Right atrium auricular region (tissue), 2 donors: ENCODE measurements at regions not wholly inside any gene's neighbourhood (a gene's known extent, or its start where the extent isn't known, plus 50 kb on each side); places are given as distances from the start of the nearest gene placed in this dataset.

Source experiments
- DNase-seq: peaks from one replicate; pipeline ENCODE4 v3.0.0-alpha.2; 2019; ENCODE audit warnings: low spot score
- H3K27ac ChIP-seq, 2 donors: fragments of 200-600 bp; sonication (generic); 1 replicate in 1 of 2; 2 replicates in 1 of 2; pipeline ENCODE4 v1.5.1; 2016 to 2019
- H3K27me3 ChIP-seq, 2 donors: fragments of 200-600 bp; sonication (generic); one replicate each; pipeline versions ENCODE4 v1.5.1 to v1.6.0; 2017 to 2019
- H3K36me3 ChIP-seq: fragments of 200-600 bp; sonication (generic); one replicate; pipeline ENCODE4 v1.5.1; 2016
- H3K4me1 ChIP-seq, 2 donors: fragments of 200-600 bp; sonication (generic); one replicate each; pipeline versions ENCODE4 v1.5.1 to v1.6.0; 2017 to 2019
- H3K4me3 ChIP-seq, 2 donors: fragments of 200-600 bp; sonication (generic); 1 replicate in 1 of 2; 2 replicates in 1 of 2; pipeline ENCODE4 v1.5.1; 2017 to 2019; ENCODE audit warnings: mild to moderate bottlenecking in 1 of 2, moderate library complexity in 1 of 2
- H3K9me3 ChIP-seq, 2 donors: fragments of 200-600 bp; sonication (generic); one replicate each; pipeline ENCODE4 v1.5.1; 2019
- TF ChIP-seq, protein P1 (sequence below), 2 donors: fragments of 200-600 bp; sonication (generic); IDR thresholded peaks; one replicate each; pipeline ENCODE4 v1.5.1; 2019; ENCODE audit warnings: antibody characterized with exemption in 2 of 2

DNA sequence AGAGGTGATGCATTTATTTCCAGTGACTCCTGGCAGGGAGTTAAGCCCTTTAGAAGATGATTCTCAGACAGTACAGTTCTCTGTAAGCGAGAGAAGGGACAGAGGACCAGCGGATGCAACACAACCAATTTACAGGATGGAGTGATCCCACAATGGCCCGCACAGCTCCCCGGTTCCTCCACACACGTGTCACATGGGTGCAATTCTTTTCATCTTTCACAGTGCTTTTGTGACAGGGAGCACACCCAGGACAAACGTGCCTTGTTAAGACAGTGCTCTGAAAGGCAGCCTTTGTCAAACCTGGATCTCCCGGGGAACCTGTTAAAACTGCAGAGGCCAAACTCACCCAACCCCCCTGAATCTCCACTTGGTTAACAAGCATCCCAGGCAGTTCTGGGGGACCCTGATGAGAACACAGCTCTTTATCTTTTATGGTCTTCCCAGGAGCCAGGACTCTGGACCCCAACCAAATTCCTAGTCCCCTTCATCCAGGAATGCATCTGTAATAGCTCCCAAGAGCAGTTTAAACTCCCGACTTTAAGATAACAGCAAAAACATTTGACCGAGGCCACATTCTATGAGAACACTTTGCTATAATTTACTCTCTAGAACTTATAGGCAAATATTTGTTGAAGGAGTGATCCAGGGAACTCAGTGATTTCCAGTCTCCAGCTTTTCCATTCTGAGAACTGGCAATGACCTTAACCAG is 134.9 kb upstream of the CDH5 start:
- Histone ChIP-seq H3K27me3 (no peaks in the 10 kb centered on the region), H3K27ac (no peak overlapping the region), H3K9me3 (no peaks in the 10 kb centered on the region), H3K4me1 (no peaks in the 10 kb centered on the region), H3K36me3 (no peaks in the 10 kb centered on the region), H3K4me3 (no peak overlapping the region)
- no peak for DNase-seq
- TF ChIP-seq, protein P1, sequence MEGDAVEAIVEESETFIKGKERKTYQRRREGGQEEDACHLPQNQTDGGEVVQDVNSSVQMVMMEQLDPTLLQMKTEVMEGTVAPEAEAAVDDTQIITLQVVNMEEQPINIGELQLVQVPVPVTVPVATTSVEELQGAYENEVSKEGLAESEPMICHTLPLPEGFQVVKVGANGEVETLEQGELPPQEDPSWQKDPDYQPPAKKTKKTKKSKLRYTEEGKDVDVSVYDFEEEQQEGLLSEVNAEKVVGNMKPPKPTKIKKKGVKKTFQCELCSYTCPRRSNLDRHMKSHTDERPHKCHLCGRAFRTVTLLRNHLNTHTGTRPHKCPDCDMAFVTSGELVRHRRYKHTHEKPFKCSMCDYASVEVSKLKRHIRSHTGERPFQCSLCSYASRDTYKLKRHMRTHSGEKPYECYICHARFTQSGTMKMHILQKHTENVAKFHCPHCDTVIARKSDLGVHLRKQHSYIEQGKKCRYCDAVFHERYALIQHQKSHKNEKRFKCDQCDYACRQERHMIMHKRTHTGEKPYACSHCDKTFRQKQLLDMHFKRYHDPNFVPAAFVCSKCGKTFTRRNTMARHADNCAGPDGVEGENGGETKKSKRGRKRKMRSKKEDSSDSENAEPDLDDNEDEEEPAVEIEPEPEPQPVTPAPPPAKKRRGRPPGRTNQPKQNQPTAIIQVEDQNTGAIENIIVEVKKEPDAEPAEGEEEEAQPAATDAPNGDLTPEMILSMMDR (IDR thresholded peaks at IDR 0.05): no peak

DNA sequence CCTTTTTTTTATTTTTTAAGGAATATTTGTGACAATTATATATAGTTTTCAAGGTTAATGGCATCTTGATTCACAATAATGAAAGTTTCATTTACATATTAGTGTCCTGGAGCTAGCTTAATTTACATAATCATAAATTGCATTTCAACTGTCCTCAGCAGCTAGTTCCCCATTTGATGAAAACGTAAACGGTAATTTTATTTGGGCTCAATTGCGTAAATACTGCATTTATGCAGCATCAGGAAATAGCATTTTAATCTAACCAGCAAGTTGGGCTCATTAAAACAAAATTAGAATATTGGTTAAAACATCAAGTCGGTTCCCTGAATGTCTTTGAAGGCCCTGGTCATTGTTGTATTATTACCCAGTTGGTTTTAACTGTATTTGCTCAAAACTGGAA is 136.8 kb upstream of the CDH5 start:
- H3K36me3 ChIP-seq: no peaks in the 10 kb centered on the region
- no peaks in the 10 kb centered on the region for H3K9me3 ChIP-seq
- H3K4me3 ChIP-seq: no peak overlapping the region
- no peak for DNase-seq
- no peaks in the 10 kb centered on the region for H3K4me1 ChIP-seq
- no peak overlapping the region for H3K27ac ChIP-seq
- TF ChIP-seq, protein P1 (IDR thresholded peaks at IDR 0.05): no peak
- H3K27me3 ChIP-seq: no peaks in the 10 kb centered on the region

DNA sequence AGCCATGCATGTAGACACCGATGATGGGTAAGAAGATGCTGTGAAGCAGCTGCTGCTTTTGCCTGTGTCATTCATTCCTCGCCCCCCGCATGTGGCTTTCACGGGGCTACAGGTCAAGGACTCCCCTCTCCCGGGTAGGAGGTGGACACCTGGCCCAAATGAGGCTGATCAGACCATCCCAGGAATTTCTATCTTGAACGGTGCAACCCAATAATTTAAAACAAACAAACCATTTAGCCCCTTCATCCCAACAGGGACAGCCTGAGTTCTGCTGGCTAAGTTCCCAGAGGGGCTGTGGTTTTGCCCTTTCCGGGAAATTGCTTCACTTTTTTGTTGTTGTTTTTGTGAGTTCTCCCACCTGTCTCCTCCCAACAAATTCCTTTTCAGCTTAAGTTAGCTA is 137.7 kb upstream of the CDH5 start:
- Histone ChIP-seq H3K4me3 (no peak overlapping the region), H3K27ac (no peak overlapping the region)
- TF ChIP-seq, protein P1 (IDR thresholded peaks at IDR 0.05): no peak

DNA sequence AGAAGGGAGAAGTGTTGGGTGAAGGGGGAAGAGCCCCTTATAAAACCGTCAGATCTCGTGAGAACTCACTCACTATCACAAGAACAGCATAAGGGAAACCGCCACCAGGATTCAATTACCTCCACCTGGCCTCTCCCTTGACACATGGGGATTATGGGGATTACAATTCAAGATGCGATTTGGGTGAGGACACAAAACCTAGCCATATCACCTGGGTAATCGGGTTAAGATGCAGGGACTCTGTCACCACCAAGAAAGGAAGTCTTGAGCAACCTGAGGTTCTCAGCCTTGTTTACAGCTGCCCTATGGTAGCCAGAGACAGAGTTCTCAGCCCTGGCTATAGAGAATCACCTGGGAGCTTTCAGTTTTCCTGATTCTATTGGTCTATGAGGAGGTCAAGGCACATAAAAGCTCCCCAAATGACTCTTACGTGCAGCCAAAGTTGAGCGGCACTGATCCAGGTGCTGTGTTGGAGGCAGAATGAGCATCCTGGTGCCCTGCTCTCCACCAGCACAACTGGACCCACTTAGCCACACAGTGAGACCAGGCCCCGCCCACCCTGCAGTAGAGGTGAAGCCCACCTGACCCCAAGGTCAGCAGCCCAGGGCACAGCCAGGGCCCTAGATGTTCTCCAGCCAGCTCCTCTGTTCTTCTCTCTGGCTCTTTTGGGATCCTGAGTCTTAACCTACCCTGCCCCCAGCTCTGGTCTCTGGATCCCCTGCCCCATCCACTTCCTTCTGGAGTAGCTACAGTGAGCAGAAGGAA is 138.5 kb upstream of the CDH5 start:
- no peak overlapping the region for H3K27ac ChIP-seq
- no peaks in the 10 kb centered on the region for H3K36me3 ChIP-seq
- no peaks in the 10 kb centered on the region for H3K27me3 ChIP-seq
- H3K9me3 ChIP-seq: no peaks in the 10 kb centered on the region
- peaks cover 0 to 10% of the 10 kb centered on the region in 2 donors for H3K4me1 ChIP-seq
- TF ChIP-seq, protein P1 (IDR thresholded peaks at IDR 0.05): no peak
- DNase-seq: no peak
- no peak overlapping the region for H3K4me3 ChIP-seq

More for the DNA sequence above, 137.7 kb upstream of the CDH5 start:
- H3K36me3 ChIP-seq: no peaks in the 10 kb centered on the region
- H3K9me3 ChIP-seq: no peaks in the 10 kb centered on the region
- peaks cover 0 to 2% of the 10 kb centered on the region in 2 donors for H3K4me1 ChIP-seq
- DNase-seq: no peak
- H3K27me3 ChIP-seq: no peaks in the 10 kb centered on the region

DNA sequence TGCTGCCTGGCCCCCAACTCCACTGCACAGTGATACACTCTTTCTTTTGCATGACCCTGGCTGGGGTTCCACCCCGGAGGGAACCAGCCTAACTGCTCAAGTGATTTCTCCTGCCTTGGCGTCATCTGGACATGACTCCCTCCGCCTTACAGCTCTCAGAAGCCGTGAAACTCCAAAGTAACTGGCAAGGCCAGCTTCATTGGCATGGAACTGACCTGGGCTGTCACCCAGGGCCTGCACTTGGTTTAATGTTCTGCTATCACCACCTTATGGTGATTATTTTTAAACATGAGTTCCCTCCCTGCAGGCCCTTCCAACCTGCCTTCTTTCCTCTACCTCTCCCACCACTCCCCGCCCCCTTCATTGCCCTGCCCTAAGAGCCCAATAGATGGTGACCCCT is 139.7 kb upstream of the CDH5 start:
- DNase-seq: no peak
- no peaks in the 10 kb centered on the region for H3K9me3 ChIP-seq
- no peaks in the 10 kb centered on the region for H3K27me3 ChIP-seq
- peaks cover 0 to 12% of the 10 kb centered on the region in 2 donors for H3K4me1 ChIP-seq
- no peak overlapping the region for H3K27ac ChIP-seq
- TF ChIP-seq, protein P1 (IDR thresholded peaks at IDR 0.05): peak in 1 of 2 donors; percentile 31
- H3K36me3 ChIP-seq: no peaks in the 10 kb centered on the region
- no peak overlapping the region for H3K4me3 ChIP-seq
